ENCODE measurements at regions not wholly inside any gene's neighbourhood (a gene's known extent, or its start where the extent isn't known, plus 50 kb on each side); places are given as distances from the start of the nearest gene placed in this dataset.

- CTCF ChIA-PET, result no interaction called here
- H3K4me1 Mint-ChIP-seq (ENCODE audit: low read depth), result no peaks in the 10 kb centered on the region
- H3K4me3 Mint-ChIP-seq, result no peak overlapping the region
- H3K9me3 Mint-ChIP-seq (ENCODE audit: insufficient read depth), result peaks cover 6% of the 10 kb centered on the region
- DNase-seq (no peak), ATAC-seq (no peak)
- POLR2A ChIA-PET, result no interaction called here
- H3K36me3 Mint-ChIP-seq (ENCODE audit: low read depth), result no peaks in the 10 kb centered on the region
- no peaks in the 10 kb centered on the region for H3K27me3 Mint-ChIP-seq (ENCODE audit: low read depth)
- H3K27ac Mint-ChIP-seq, result no peak overlapping the region
These were observed 664.3 kb upstream of the TBX3 start for GRCh38 chr12:115348301-115348700.

- CTCF ChIA-PET, result no interaction called here
- no peak overlapping the region for H3K4me3 Mint-ChIP-seq
- POLR2A ChIA-PET, result no interaction called here
- no peaks in the 10 kb centered on the region for H3K36me3 Mint-ChIP-seq (ENCODE audit: low read depth)
- H3K4me1 Mint-ChIP-seq (ENCODE audit: low read depth), result no peaks in the 10 kb centered on the region
- DNase-seq (no peak), ATAC-seq (no peak)
- no peak overlapping the region for H3K27ac Mint-ChIP-seq
- peaks cover 17% of the 10 kb centered on the region for H3K9me3 Mint-ChIP-seq (ENCODE audit: insufficient read depth)
- no peaks in the 10 kb centered on the region for H3K27me3 Mint-ChIP-seq (ENCODE audit: low read depth)
These were observed 659.6 kb upstream of the TBX3 start for GRCh38 chr12:115343601-115344000.

- H3K27me3 Mint-ChIP-seq (ENCODE audit: low read depth), result no peaks in the 10 kb centered on the region
- ATAC-seq (no peak), DNase-seq (no peak)
- peaks cover 17% of the 10 kb centered on the region for H3K9me3 Mint-ChIP-seq (ENCODE audit: insufficient read depth)
- no peak overlapping the region for H3K4me3 Mint-ChIP-seq
- H3K27ac Mint-ChIP-seq, result no peak overlapping the region
- H3K4me1 Mint-ChIP-seq (ENCODE audit: low read depth), result no peaks in the 10 kb centered on the region
- ChIA-PET POLR2A (no interaction called here), CTCF (no interaction called here)
- H3K36me3 Mint-ChIP-seq (ENCODE audit: low read depth), result no peaks in the 10 kb centered on the region
These were observed 659.0 kb upstream of the TBX3 start for GRCh38 chr12:115343008-115343407.

- Mint-ChIP-seq H3K36me3 (ENCODE audit: low read depth) (no peaks in the 10 kb centered on the region), H3K4me1 (ENCODE audit: low read depth) (no peaks in the 10 kb centered on the region), H3K27me3 (ENCODE audit: low read depth) (no peaks in the 10 kb centered on the region), H3K27ac (no peak overlapping the region), H3K4me3 (no peak overlapping the region), H3K9me3 (ENCODE audit: insufficient read depth) (peaks cover 22% of the 10 kb centered on the region)
- ChIA-PET CTCF (no interaction called here), POLR2A (no interaction called here)
- no peak for DNase-seq
- ATAC-seq, result no peak
These were observed 657.5 kb upstream of the TBX3 start for GRCh38 chr12:115341442-115341841.

GRCh38 chr12:115338566-115339294 lies 654.8 kb upstream of the TBX3 start:
- no peaks in the 10 kb centered on the region for H3K4me1 Mint-ChIP-seq (ENCODE audit: low read depth)
- CTCF ChIA-PET, result no interaction called here
- no peaks in the 10 kb centered on the region for H3K36me3 Mint-ChIP-seq (ENCODE audit: low read depth)
- ATAC-seq (no peak), DNase-seq (no peak)
- no peaks in the 10 kb centered on the region for H3K27me3 Mint-ChIP-seq (ENCODE audit: low read depth)
- peaks cover 17% of the 10 kb centered on the region for H3K9me3 Mint-ChIP-seq (ENCODE audit: insufficient read depth)
- no peak overlapping the region for H3K27ac Mint-ChIP-seq
- H3K4me3 Mint-ChIP-seq, result no peak overlapping the region
- POLR2A ChIA-PET, result no interaction called here

- no peak overlapping the region for H3K4me3 Mint-ChIP-seq
- no peaks in the 10 kb centered on the region for H3K27me3 Mint-ChIP-seq (ENCODE audit: low read depth)
- H3K9me3 Mint-ChIP-seq (ENCODE audit: insufficient read depth), result peaks cover 17% of the 10 kb centered on the region
- H3K27ac Mint-ChIP-seq, result no peak overlapping the region
- DNase-seq (no peak), ATAC-seq (no peak)
- H3K36me3 Mint-ChIP-seq (ENCODE audit: low read depth), result no peaks in the 10 kb centered on the region
- H3K4me1 Mint-ChIP-seq (ENCODE audit: low read depth), result no peaks in the 10 kb centered on the region
- ChIA-PET POLR2A (no interaction called here), CTCF (no interaction called here)
These were observed 653.9 kb upstream of the TBX3 start for GRCh38 chr12:115337693-115338543.

- H3K4me1 Mint-ChIP-seq (ENCODE audit: low read depth), result no peaks in the 10 kb centered on the region
- CTCF ChIA-PET, result no interaction called here
- H3K36me3 Mint-ChIP-seq (ENCODE audit: low read depth), result no peaks in the 10 kb centered on the region
- DNase-seq, result no peak
- POLR2A ChIA-PET, result no interaction called here
- H3K27ac Mint-ChIP-seq, result no peak overlapping the region
- no peak overlapping the region for H3K4me3 Mint-ChIP-seq
- no peaks in the 10 kb centered on the region for H3K27me3 Mint-ChIP-seq (ENCODE audit: low read depth)
- H3K9me3 Mint-ChIP-seq (ENCODE audit: insufficient read depth), result peaks cover 12% of the 10 kb centered on the region
- ATAC-seq, result no peak
These were observed 652.5 kb upstream of the TBX3 start for GRCh38 chr12:115336506-115336905.

- DNase-seq (no peak), ATAC-seq (no peak)
- Mint-ChIP-seq H3K4me1 (ENCODE audit: low read depth) (no peaks in the 10 kb centered on the region), H3K9me3 (ENCODE audit: insufficient read depth) (peaks cover 5% of the 10 kb centered on the region), H3K27me3 (ENCODE audit: low read depth) (no peaks in the 10 kb centered on the region), H3K36me3 (ENCODE audit: low read depth) (no peaks in the 10 kb centered on the region), H3K27ac (no peak overlapping the region), H3K4me3 (no peak overlapping the region)
- POLR2A ChIA-PET, result no interaction called here
- CTCF ChIA-PET, result no interaction called here
These were observed 651.6 kb upstream of the TBX3 start for GRCh38 chr12:115335594-115335993.

- H3K4me3 Mint-ChIP-seq, result no peak overlapping the region
- H3K36me3 Mint-ChIP-seq (ENCODE audit: low read depth), result no peaks in the 10 kb centered on the region
- no peaks in the 10 kb centered on the region for H3K27me3 Mint-ChIP-seq (ENCODE audit: low read depth)
- H3K27ac Mint-ChIP-seq, result no peak overlapping the region
- ChIA-PET CTCF (no interaction called here), POLR2A (no interaction called here)
- peaks cover 5% of the 10 kb centered on the region for H3K9me3 Mint-ChIP-seq (ENCODE audit: insufficient read depth)
- DNase-seq (no peak), ATAC-seq (no peak)
- no peaks in the 10 kb centered on the region for H3K4me1 Mint-ChIP-seq (ENCODE audit: low read depth)
These were observed 651.1 kb upstream of the TBX3 start for GRCh38 chr12:115335048-115335447.

- ChIA-PET POLR2A (no interaction called here), CTCF (no interaction called here)
- Mint-ChIP-seq H3K27me3 (ENCODE audit: low read depth) (no peaks in the 10 kb centered on the region), H3K4me3 (no peak overlapping the region), H3K27ac (no peak overlapping the region), H3K9me3 (ENCODE audit: insufficient read depth) (peaks cover 5% of the 10 kb centered on the region), H3K36me3 (ENCODE audit: low read depth) (no peaks in the 10 kb centered on the region), H3K4me1 (ENCODE audit: low read depth) (no peaks in the 10 kb centered on the region)
- ATAC-seq, result no peak
- DNase-seq, result no peak
These were observed 649.0 kb upstream of the TBX3 start for GRCh38 chr12:115332945-115333344.

- H3K36me3 Mint-ChIP-seq (ENCODE audit: low read depth), result no peaks in the 10 kb centered on the region
- ChIA-PET POLR2A (no interaction called here), CTCF (no interaction called here)
- DNase-seq (no peak), ATAC-seq (no peak)
- no peak overlapping the region for H3K4me3 Mint-ChIP-seq
- H3K4me1 Mint-ChIP-seq (ENCODE audit: low read depth), result no peaks in the 10 kb centered on the region
- H3K27ac Mint-ChIP-seq, result no peak overlapping the region
- no peaks in the 10 kb centered on the region for H3K27me3 Mint-ChIP-seq (ENCODE audit: low read depth)
- no peaks in the 10 kb centered on the region for H3K9me3 Mint-ChIP-seq (ENCODE audit: insufficient read depth)
These were observed 641.9 kb upstream of the TBX3 start for GRCh38 chr12:115325858-115326257.

- H3K4me1 Mint-ChIP-seq (ENCODE audit: low read depth), result no peaks in the 10 kb centered on the region
- no peak overlapping the region for H3K4me3 Mint-ChIP-seq
- DNase-seq (no peak), ATAC-seq (no peak)
- no peak overlapping the region for H3K27ac Mint-ChIP-seq
- H3K27me3 Mint-ChIP-seq (ENCODE audit: low read depth), result no peaks in the 10 kb centered on the region
- H3K9me3 Mint-ChIP-seq (ENCODE audit: insufficient read depth), result no peaks in the 10 kb centered on the region
- ChIA-PET CTCF (no interaction called here), POLR2A (no interaction called here)
- no peaks in the 10 kb centered on the region for H3K36me3 Mint-ChIP-seq (ENCODE audit: low read depth)
These were observed 641.1 kb upstream of the TBX3 start for GRCh38 chr12:115324949-115325593.
